Skeletal muscle satellite cell (primary cell): ENCODE measurements at regions not wholly inside any gene's neighbourhood (a gene's known extent, or its start where the extent isn't known, plus 50 kb on each side); places are given as distances from the start of the nearest gene placed in this dataset.
"Not testable (repeated sequence)": the region's sequence is repeated elsewhere in the genome, so short reads cannot be mapped to it uniquely, and the experiment has no call there.

Experiments
- H3K27me3 ChIP-seq: 2 replicates; pipeline ENCODE4 v1.7.0; 2013; ENCODE audit warnings: low read length; ENCODE audit not compliant: control insufficient read depth, insufficient read depth
- H3K36me3 ChIP-seq: 2 replicates; pipeline ENCODE4 v1.7.0; 2013; ENCODE audit warnings: mild to moderate bottlenecking, control low read depth, low read length; ENCODE audit not compliant: insufficient read depth
- H3K4me1 ChIP-seq: 2 replicates; pipeline ENCODE4 v1.7.0; 2013; ENCODE audit warnings: low read length; ENCODE audit not compliant: control insufficient read depth, insufficient read depth
- H3K4me2 ChIP-seq: 2 replicates; pipeline ENCODE4 v1.7.0; 2013; ENCODE audit warnings: mild to moderate bottlenecking, low read length
- H3K4me3 ChIP-seq: 2 replicates; pipeline ENCODE4 v1.7.0; 2013; ENCODE audit warnings: low read length
- H3K9ac ChIP-seq: 2 replicates; pipeline ENCODE4 v1.7.0; 2013; ENCODE audit warnings: mild to moderate bottlenecking, low read depth, low read length, moderate library complexity
- H3K9me3 ChIP-seq: replicated peaks from 2 replicates; pipeline ENCODE4 v1.7.0; 2013; ENCODE audit warnings: mild to moderate bottlenecking, control low read depth, low read length

DNA sequence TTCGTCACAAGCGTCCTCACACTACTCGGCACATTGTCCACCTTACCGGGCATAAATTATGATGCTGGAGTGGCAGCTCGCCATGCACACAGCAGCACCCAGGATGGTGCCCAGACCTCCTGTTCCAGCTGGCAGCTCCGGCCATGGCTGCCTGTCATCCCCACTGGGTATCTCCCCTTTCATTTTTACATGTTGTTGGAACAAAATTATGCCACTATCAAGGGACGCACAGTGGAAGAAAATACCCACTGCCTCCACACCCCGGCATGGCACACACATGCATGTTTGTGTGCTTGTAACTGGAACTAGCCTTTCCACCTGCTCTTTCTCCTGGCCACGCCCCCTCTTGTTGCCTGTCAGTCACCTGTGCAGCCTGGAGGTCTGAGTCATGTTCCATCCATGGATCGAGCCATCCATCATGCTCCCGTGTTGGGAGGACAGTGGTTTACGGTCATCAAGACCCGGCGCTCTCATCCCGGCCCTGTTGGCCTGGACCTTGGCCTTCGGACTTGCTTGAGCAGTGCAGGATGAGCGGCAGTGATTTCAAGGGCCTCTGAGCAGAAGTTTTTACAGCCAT is 1069.6 kb downstream of the BRD1 start:
- Histone ChIP-seq H3K9me3 (peaks cover 39% of the 10 kb centered on the region), H3K9ac (no peak overlapping the region), H3K36me3 (no peaks in the 10 kb centered on the region), H3K4me3 (no peak overlapping the region), H3K27me3 (no peaks in the 10 kb centered on the region), H3K4me1 (no peaks in the 10 kb centered on the region), H3K4me2 (no peak overlapping the region)

DNA sequence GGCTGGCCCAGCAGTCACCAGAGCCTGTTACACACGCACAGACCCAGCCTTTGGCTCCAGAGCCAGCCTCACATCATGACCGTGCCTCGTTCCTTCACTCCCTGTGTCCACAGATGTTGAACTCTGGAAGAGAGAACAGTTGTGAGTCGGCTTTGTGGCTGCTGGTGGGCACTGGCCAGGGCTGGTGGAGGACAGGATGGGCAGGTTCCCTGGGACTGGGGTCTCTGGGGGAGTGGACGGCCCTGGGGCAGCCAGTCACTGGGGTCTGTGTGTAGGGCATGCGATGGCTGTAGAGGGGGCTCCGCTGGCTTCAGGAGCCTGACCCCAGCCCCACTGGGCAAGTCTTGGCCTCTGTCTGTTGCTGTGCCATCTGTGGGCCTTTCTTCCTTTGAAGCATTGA is 1070.1 kb downstream of the BRD1 start:
- peaks cover 39% of the 10 kb centered on the region for H3K9me3 ChIP-seq

GRCh38 chr22:48757135-48757534 is 1070.5 kb downstream of the BRD1 start:
- not testable (repeated sequence) for H3K9ac ChIP-seq, H3K4me3 ChIP-seq, H3K4me1 ChIP-seq, H3K27me3 ChIP-seq, H3K36me3 ChIP-seq, H3K4me2 ChIP-seq
- H3K9me3 ChIP-seq, result peaks cover 37% of the 10 kb centered on the region

More for the DNA sequence above, 1070.1 kb downstream of the BRD1 start:
- H3K4me3 ChIP-seq, result no peak overlapping the region
- H3K9ac ChIP-seq, result no peak overlapping the region
- H3K36me3 ChIP-seq, result no peaks in the 10 kb centered on the region
- H3K4me2 ChIP-seq, result no peak overlapping the region
- no peaks in the 10 kb centered on the region for H3K27me3 ChIP-seq
- no peaks in the 10 kb centered on the region for H3K4me1 ChIP-seq

GRCh38 chr22:48756146-48757111 is 1071.2 kb downstream of the BRD1 start:
- Histone ChIP-seq H3K9ac (no peak overlapping the region), H3K27me3 (no peaks in the 10 kb centered on the region), H3K4me1 (no peaks in the 10 kb centered on the region), H3K9me3 (peaks cover 35% of the 10 kb centered on the region), H3K4me3 (no peak overlapping the region), H3K36me3 (no peaks in the 10 kb centered on the region), H3K4me2 (no peak overlapping the region)

GRCh38 chr22:48755059-48755949 is 1072.4 kb downstream of the BRD1 start:
- Histone ChIP-seq H3K4me3 (no peak overlapping the region), H3K4me1 (no peaks in the 10 kb centered on the region), H3K9ac (no peak overlapping the region), H3K4me2 (no peak overlapping the region), H3K27me3 (no peaks in the 10 kb centered on the region), H3K36me3 (no peaks in the 10 kb centered on the region), H3K9me3 (peaks cover 28% of the 10 kb centered on the region)

DNA sequence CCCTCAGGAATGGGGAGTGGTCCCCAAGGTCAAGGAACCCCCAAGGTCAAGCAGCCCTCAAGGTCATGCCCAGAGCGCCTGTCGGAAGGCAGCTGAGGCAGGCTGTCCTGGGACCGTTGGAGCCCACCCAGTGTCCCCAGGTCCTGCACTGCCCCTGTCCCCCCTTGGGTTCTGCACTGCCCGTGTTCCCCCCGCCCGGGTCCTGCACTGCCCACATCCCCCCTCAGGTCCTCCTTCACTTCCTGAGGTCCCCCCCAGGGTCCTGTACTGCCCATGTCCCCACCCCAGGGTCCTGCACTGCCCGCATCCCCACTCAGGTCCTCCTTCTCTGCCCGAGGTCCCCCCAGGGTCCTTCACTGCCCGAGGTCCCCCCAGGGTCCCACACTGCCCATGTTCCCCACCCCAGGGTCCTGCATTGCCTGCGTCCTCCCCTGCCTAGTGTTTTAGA is 1073.0 kb downstream of the BRD1 start:
- Histone ChIP-seq H3K4me1 (no peaks in the 10 kb centered on the region), H3K9me3 (peaks cover 28% of the 10 kb centered on the region), H3K9ac (no peak overlapping the region), H3K27me3 (no peaks in the 10 kb centered on the region), H3K36me3 (no peaks in the 10 kb centered on the region), H3K4me2 (no peak overlapping the region), H3K4me3 (no peak overlapping the region)

DNA sequence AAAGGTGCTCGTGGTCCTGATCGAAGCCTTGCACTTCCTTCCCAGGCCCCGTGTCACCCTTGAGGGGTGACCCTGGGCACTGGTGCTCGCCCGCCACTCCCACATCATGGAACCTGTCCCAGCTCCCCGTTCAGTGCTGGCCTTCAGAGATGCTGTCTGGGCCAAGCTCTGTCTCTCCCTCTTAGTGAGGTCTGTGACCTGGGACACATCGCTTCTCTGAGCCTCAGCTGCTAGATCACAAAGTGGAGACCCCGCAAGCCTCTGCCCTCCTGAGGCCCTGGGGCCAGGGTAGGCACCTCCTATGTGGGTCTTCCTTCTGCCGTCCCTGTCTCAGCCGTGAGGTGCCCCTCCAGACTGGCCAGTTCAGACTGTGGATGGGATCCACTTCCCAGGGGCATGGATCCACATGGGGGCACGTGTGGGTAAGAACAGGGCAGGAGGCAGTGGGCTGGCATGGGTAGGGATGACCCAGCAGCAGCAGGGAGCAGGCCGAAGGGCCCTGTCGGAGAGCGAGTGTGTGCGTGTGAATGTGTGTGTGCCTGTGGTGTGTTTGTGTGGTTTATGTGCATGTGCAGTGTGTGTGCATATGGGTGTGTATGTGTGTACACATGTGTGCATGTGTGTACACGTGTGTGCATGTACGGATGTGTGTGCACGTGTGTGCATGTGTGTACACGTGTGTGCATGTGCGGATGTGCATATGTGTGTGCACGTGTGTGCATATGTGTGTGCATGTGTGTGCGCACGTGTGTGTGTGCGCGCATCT is 1073.7 kb downstream of the BRD1 start:
- peaks cover 28% of the 10 kb centered on the region for H3K9me3 ChIP-seq
- H3K4me3 ChIP-seq, result no peak overlapping the region
- no peaks in the 10 kb centered on the region for H3K36me3 ChIP-seq
- no peaks in the 10 kb centered on the region for H3K4me1 ChIP-seq
- no peak overlapping the region for H3K4me2 ChIP-seq
- H3K9ac ChIP-seq, result no peak overlapping the region
- H3K27me3 ChIP-seq, result no peaks in the 10 kb centered on the region

GRCh38 chr22:48753381-48753730 is 1074.3 kb downstream of the BRD1 start:
- Histone ChIP-seq H3K4me3 (no peak overlapping the region), H3K36me3 (no peaks in the 10 kb centered on the region), H3K27me3 (no peaks in the 10 kb centered on the region), H3K9me3 (peaks cover 29% of the 10 kb centered on the region), H3K9ac (no peak overlapping the region), H3K4me2 (no peak overlapping the region), H3K4me1 (no peaks in the 10 kb centered on the region)

GRCh38 chr22:48752451-48753380 is 1075.0 kb downstream of the BRD1 start:
- Histone ChIP-seq H3K27me3 (no peaks in the 10 kb centered on the region), H3K4me2 (no peak overlapping the region), H3K9me3 (peaks cover 29% of the 10 kb centered on the region), H3K4me1 (no peaks in the 10 kb centered on the region), H3K4me3 (no peak overlapping the region), H3K36me3 (no peaks in the 10 kb centered on the region), H3K9ac (no peak overlapping the region)
